Endodermal cell (in vitro differentiated cells): ENCODE measurements at regions not wholly inside any gene's neighbourhood (a gene's known extent, or its start where the extent isn't known, plus 50 kb on each side); places are given as distances from the start of the nearest gene placed in this dataset.

Source experiments
- DNase-seq: peaks from one replicate; pipeline ENCODE4 v3.0.0-alpha.2; 2017
- H3K27ac ChIP-seq: 2 replicates; pipeline ENCODE4 v1.5.1; 2013; ENCODE audit warnings: mild to moderate bottlenecking, low read depth, low read length, moderate library complexity
- H3K27me3 ChIP-seq: 2 replicates; pipeline ENCODE4 v1.6.1; 2013; ENCODE audit warnings: mild to moderate bottlenecking, low read length, moderate library complexity; ENCODE audit not compliant: insufficient read depth, control insufficient read depth, poor library complexity, severe bottlenecking
- H3K36me3 ChIP-seq: 2 replicates; pipeline ENCODE4 v1.7.0; 2013; ENCODE audit warnings: mild to moderate bottlenecking, low read length, moderate library complexity; ENCODE audit not compliant: control insufficient read depth, insufficient read depth
- H3K4me1 ChIP-seq: one replicate; pipeline ENCODE4 v1.7.0; 2013; ENCODE audit warnings: low read length; ENCODE audit not compliant: control insufficient read depth, insufficient read depth
- H3K4me3 ChIP-seq: 2 replicates; pipeline ENCODE4 v1.5.1; 2013; ENCODE audit warnings: mild to moderate bottlenecking, low read length, moderate library complexity
- H3K9ac ChIP-seq: 2 replicates; pipeline ENCODE4 v1.6.1; 2013; ENCODE audit warnings: mild to moderate bottlenecking, low read length, moderate library complexity; ENCODE audit not compliant: poor library complexity, severe bottlenecking; ENCODE audit errors: extremely low read depth
- H3K9me3 ChIP-seq: 2 replicates; pipeline ENCODE4 v1.6.1; 2013; ENCODE audit warnings: mild to moderate bottlenecking, low read length, moderate library complexity; ENCODE audit not compliant: control insufficient read depth
- H3K27ac Mint-ChIP-seq: 2 replicates; pipeline ENCODE4 v1.8.0; 2020; ENCODE audit warnings: mixed read lengths
- H3K27me3 Mint-ChIP-seq: 2 replicates; pipeline ENCODE4 v1.8.0; 2021; ENCODE audit warnings: mild to moderate bottlenecking, mixed read lengths; ENCODE audit not compliant: insufficient read depth
- H3K36me3 Mint-ChIP-seq: 2 replicates; pipeline ENCODE4 v1.8.0; 2020; ENCODE audit warnings: low read depth, mixed read lengths
- H3K4me1 Mint-ChIP-seq: 2 replicates; pipeline ENCODE4 v1.8.0; 2020; ENCODE audit warnings: mixed read lengths
- H3K4me3 Mint-ChIP-seq: 2 replicates; pipeline ENCODE4 v1.8.0; 2020; ENCODE audit warnings: mild to moderate bottlenecking, moderate library complexity, mixed read lengths
- H3K9me3 Mint-ChIP-seq: 2 replicates; pipeline ENCODE4 v1.8.0; 2020; ENCODE audit warnings: mild to moderate bottlenecking, mixed read lengths
- CTCF ChIP-seq: fragments of 200-600 bp; sonication (generic); conservative IDR thresholded peaks from 2 replicates; pipeline ENCODE4 v1.5.0; 2021; ENCODE audit warnings: antibody characterized with exemption, mild to moderate bottlenecking
- WGBS, 2 experiments: methylation state at CpG; one replicate each; pipeline versions ENCODE4 v1.1.5 to v1.1.7; 2013; ENCODE audit warnings: missing lambda C conversion rate in 2 of 2, mixed read lengths in 1 of 2; ENCODE audit not compliant: insufficient coverage in 1 of 2, insufficient read length in 1 of 2; 5-methylcytosine and 5-hydroxymethylcytosine counted together

GRCh38 chr11:32032052-32032451 is 58.8 kb upstream of the RCN1 start:
- Mint-ChIP-seq H3K4me3 (no peak overlapping the region), H3K36me3 (no peaks in the 10 kb centered on the region), H3K27me3 (no peaks in the 10 kb centered on the region), H3K4me1 (no peaks in the 10 kb centered on the region), H3K27ac (no peak overlapping the region), H3K9me3 (no peaks in the 10 kb centered on the region)
- H3K9ac ChIP-seq = no peak overlapping the region
- H3K27me3 ChIP-seq = peaks cover 4% of the 10 kb centered on the region
- no peak overlapping the region for H3K4me3 ChIP-seq
- WGBS, 2 experiments = 88 to 100% methylated on average over 1 of the region's 1 CpG
- H3K9me3 ChIP-seq = no peaks in the 10 kb centered on the region
- no peaks in the 10 kb centered on the region for H3K36me3 ChIP-seq
- no peak for TF ChIP-seq CTCF
- no peaks in the 10 kb centered on the region for H3K4me1 ChIP-seq
- no peak for DNase-seq
- H3K27ac ChIP-seq = no peak overlapping the region

DNA sequence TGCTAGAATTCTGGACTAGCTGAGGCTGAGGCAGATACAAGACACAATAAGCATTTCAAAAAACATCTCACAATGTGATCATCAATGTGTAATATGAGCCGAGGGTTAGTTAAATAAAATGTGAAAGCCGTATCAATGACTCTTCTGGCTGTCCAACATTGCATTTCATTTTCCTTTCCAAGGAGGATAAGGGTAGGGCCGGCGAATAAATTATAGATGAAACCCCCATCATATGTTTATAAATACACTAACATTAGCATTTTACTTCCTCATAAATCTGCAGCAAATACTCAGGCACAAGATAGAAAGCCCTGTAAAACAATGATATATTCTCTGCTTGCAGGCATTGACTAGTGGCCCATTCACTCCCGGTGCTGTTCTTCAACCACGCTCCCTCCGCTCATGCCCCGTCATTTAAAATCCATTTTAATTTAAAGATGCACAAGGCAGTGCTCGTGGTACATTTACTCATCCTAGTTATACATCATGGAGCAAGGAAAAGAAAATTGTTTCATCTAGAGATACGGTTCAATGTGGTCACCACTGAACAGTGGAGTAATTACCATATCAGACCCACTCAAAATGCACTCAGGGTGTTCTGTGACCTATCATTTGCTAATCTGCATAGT is 59.9 kb upstream of the RCN1 start:
- Histone ChIP-seq H3K27ac (no peak overlapping the region), H3K4me1 (no peaks in the 10 kb centered on the region), H3K9me3 (no peaks in the 10 kb centered on the region), H3K4me3 (no peak overlapping the region), H3K27me3 (peaks cover 4% of the 10 kb centered on the region), H3K36me3 (no peaks in the 10 kb centered on the region), H3K9ac (no peak overlapping the region)
- Mint-ChIP-seq H3K27me3 (no peaks in the 10 kb centered on the region), H3K36me3 (no peaks in the 10 kb centered on the region), H3K9me3 (no peaks in the 10 kb centered on the region), H3K4me1 (no peaks in the 10 kb centered on the region), H3K4me3 (no peak overlapping the region), H3K27ac (no peak overlapping the region)
- 79 to 90% methylated on average over 4 to 10 of the region's 10 CpGs for WGBS, 2 experiments
- no peak for TF ChIP-seq CTCF
- no peak for DNase-seq

GRCh38 chr11:32029721-32030120 is 61.2 kb upstream of the RCN1 start:
- H3K9me3 ChIP-seq = no peaks in the 10 kb centered on the region
- Mint-ChIP-seq H3K4me3 (no peak overlapping the region), H3K27ac (no peak overlapping the region), H3K9me3 (no peaks in the 10 kb centered on the region), H3K36me3 (no peaks in the 10 kb centered on the region), H3K27me3 (no peaks in the 10 kb centered on the region), H3K4me1 (no peaks in the 10 kb centered on the region)
- no peak overlapping the region for H3K27ac ChIP-seq
- peaks cover 4% of the 10 kb centered on the region for H3K27me3 ChIP-seq
- no peak for TF ChIP-seq CTCF
- no peak for DNase-seq
- H3K9ac ChIP-seq = no peak overlapping the region
- H3K4me3 ChIP-seq = no peak overlapping the region
- H3K36me3 ChIP-seq = no peaks in the 10 kb centered on the region
- WGBS, 2 experiments = 96 to 100% methylated on average over 2 to 4 of the region's 4 CpGs
- no peaks in the 10 kb centered on the region for H3K4me1 ChIP-seq
